Erythroblast (primary cell): ENCODE measurements at regions not wholly inside any gene's neighbourhood (a gene's known extent, or its start where the extent isn't known, plus 50 kb on each side); places are given as distances from the start of the nearest gene placed in this dataset.

Experiments used
- GATA1 ChIP-seq: IDR thresholded peaks from 2 replicates; pipeline ENCODE4 v1.6.1; 2011; ENCODE audit warnings: low read depth, mild to moderate bottlenecking, control low read depth, low read length, moderate library complexity
- POLR2A ChIP-seq: IDR thresholded peaks from 2 replicates; pipeline ENCODE4 v1.6.1; 2011; ENCODE audit warnings: mild to moderate bottlenecking, low read length

DNA sequence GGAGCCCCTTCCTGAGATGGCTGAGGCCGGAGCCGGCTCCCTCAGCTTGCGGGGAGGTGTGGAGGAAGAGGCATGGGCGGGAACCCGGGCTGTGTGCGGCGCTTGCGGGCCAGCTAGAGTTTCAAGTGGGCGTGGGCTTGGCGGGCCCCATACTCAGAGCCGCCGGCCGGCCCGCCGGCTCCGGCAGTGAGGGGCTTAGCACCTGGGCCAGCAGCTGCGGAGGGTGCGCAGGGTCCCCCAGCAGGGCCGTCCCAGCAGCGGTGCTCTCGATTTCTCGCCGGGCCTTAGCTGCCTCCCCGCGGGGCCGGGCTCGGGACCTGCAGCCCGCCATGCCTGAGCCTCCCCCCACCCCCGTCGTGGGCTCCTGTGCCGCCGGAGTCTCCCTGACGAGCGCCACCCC is 67.9 kb upstream of the SLC28A3 start:
- TF ChIP-seq POLR2A: no peak
- no peak for TF ChIP-seq GATA1
